CD4-positive, alpha-beta T cell (primary cell): ENCODE measurements at regions not wholly inside any gene's neighbourhood (a gene's known extent, or its start where the extent isn't known, plus 50 kb on each side); places are given as distances from the start of the nearest gene placed in this dataset.

Experiments
- ATAC-seq: fragments of 200-7000 bp; cut with Tn5 transposase; one replicate; pipeline ENCODE4 v1.10.0; 2022; ENCODE audit warnings: mild to moderate bottlenecking; ENCODE audit not compliant: poor library complexity
- CTCF ChIA-PET: fragments of 350-600 bp; sonication (Branson Sonifier 250); formaldehyde crosslinking; loops from one replicate; lab custom pipeline; 2021; ENCODE audit warnings: antibody characterized with exemption, inconsistent platforms; lab: Charles Lee
- POLR2A ChIA-PET: fragments of 350-600 bp; sonication (Branson Sonifier 250); formaldehyde crosslinking; loops from one replicate; lab custom pipeline; 2021; ENCODE audit warnings: antibody characterized with exemption, inconsistent platforms; lab: Charles Lee
- DNase-seq, 14 experiments: peaks; one replicate each; pipeline ENCODE4 v3.0.0-alpha.2; 2013 to 2020; ENCODE audit warnings: mixed read lengths in 2 of 14
- H3K27ac ChIP-seq, 2 donors: one replicate each; pipeline versions ENCODE4 v1.5.1 to v1.7.0; 2013; ENCODE audit warnings: low read length in 2 of 2, low read depth in 1 of 2, mild to moderate bottlenecking in 1 of 2
- H3K27me3 ChIP-seq, 2 experiments: 1 replicate in 1 of 2; 2 replicates in 1 of 2; pipeline versions ENCODE4 v1.6.1 to v1.7.0; 2013; ENCODE audit warnings: low read length in 2 of 2, control low read depth in 1 of 2, mild to moderate bottlenecking in 1 of 2, moderate library complexity in 1 of 2; ENCODE audit not compliant: insufficient read depth in 2 of 2, control insufficient read depth in 1 of 2
- H3K36me3 ChIP-seq: one replicate; pipeline ENCODE4 v1.6.1; 2013; ENCODE audit warnings: low read length, control low read depth; ENCODE audit not compliant: insufficient read depth
- H3K4me1 ChIP-seq: one replicate; pipeline ENCODE4 v1.6.1; 2013; ENCODE audit warnings: low read length, control low read depth; ENCODE audit not compliant: insufficient read depth
- H3K4me3 ChIP-seq: one replicate; pipeline ENCODE4 v1.5.1; 2013; ENCODE audit warnings: mild to moderate bottlenecking, low read length, moderate library complexity
- H3K9me3 ChIP-seq, 2 experiments: 1 replicate in 1 of 2; 2 replicates in 1 of 2; pipeline versions ENCODE4 v1.6.1 to v1.7.0; 2013; ENCODE audit warnings: low read length in 2 of 2, mild to moderate bottlenecking in 2 of 2, control low read depth in 1 of 2, moderate library complexity in 1 of 2; ENCODE audit not compliant: control insufficient read depth in 1 of 2, insufficient read depth in 1 of 2
- H3K27ac Mint-ChIP-seq: one replicate; pipeline ENCODE4 v1.8.0; 2020; ENCODE audit warnings: mixed read lengths
- H3K27me3 Mint-ChIP-seq: one replicate; pipeline ENCODE4 v1.8.0; 2021; ENCODE audit warnings: mixed read lengths
- H3K36me3 Mint-ChIP-seq: one replicate; pipeline ENCODE4 v1.8.0; 2021; ENCODE audit warnings: low read depth, mixed read lengths
- H3K4me1 Mint-ChIP-seq: one replicate; pipeline ENCODE4 v1.8.0; 2021; ENCODE audit warnings: low read depth, mixed read lengths
- H3K4me3 Mint-ChIP-seq: one replicate; pipeline ENCODE4 v1.8.0; 2020; ENCODE audit warnings: mild to moderate bottlenecking, mixed read lengths
- H3K9me3 Mint-ChIP-seq: one replicate; pipeline ENCODE4 v1.8.0; 2020; ENCODE audit warnings: mixed read lengths
- CTCF ChIP-seq: fragments of 200-600 bp; IDR thresholded peaks from one replicate; pipeline ENCODE4 v1.8.0; 2022; ENCODE audit warnings: antibody characterized with exemption, mild to moderate bottlenecking
- intact Hi-C, 2 experiments: fragments of 100-400 bp; cut with DNase I in 1 of 2; cut with micrococcal nuclease in 1 of 2; formaldehyde crosslinking; loops; one replicate each; pipeline versions ENCODE4 v1.15.1 to v1.9.0; 2023 to 2025; cut with DNase I, micrococcal nuclease

- ATAC-seq (no peak), DNase-seq (no peak)
- H3K4me3 Mint-ChIP-seq: no peak overlapping the region
- Histone ChIP-seq H3K9me3 (no peaks in the 10 kb centered on the region), H3K4me1 (no peaks in the 10 kb centered on the region), H3K4me3 (no peak overlapping the region), H3K27me3 (no peaks in the 10 kb centered on the region), H3K36me3 (no peaks in the 10 kb centered on the region), H3K27ac (no peak overlapping the region)
- intact Hi-C loops: loop anchor here in 1 of 2 experiments (10.0 kb wide), 1 partner anchor 216 kb away; no protein-coding TSS in a partner anchor
- no peak for TF ChIP-seq CTCF
- no peaks in the 10 kb centered on the region for H3K27me3 Mint-ChIP-seq
- POLR2A ChIA-PET: no interaction called here
- CTCF ChIA-PET: no interaction called here
- no peak overlapping the region for H3K27ac Mint-ChIP-seq
- no peaks in the 10 kb centered on the region for H3K4me1 Mint-ChIP-seq
- H3K36me3 Mint-ChIP-seq: no peaks in the 10 kb centered on the region
- H3K9me3 Mint-ChIP-seq: no peaks in the 10 kb centered on the region
These were observed 143.2 kb downstream of the FAM43A start for GRCh38 chr3:194828926-194829325.

GRCh38 chr3:194830401-194830800, 144.7 kb downstream of the FAM43A start:
- no peak for TF ChIP-seq CTCF

GRCh38 chr3:194830978-194831377, 145.3 kb downstream of the FAM43A start:
- Histone ChIP-seq H3K36me3 (no peaks in the 10 kb centered on the region), H3K9me3 (no peaks in the 10 kb centered on the region), H3K4me3 (no peak overlapping the region), H3K27me3 (no peaks in the 10 kb centered on the region), H3K27ac (no peak overlapping the region), H3K4me1 (no peaks in the 10 kb centered on the region)
- ChIA-PET POLR2A (no interaction called here), CTCF (no interaction called here)
- Mint-ChIP-seq H3K9me3 (no peaks in the 10 kb centered on the region), H3K27ac (no peak overlapping the region), H3K36me3 (no peaks in the 10 kb centered on the region), H3K27me3 (no peaks in the 10 kb centered on the region), H3K4me3 (no peak overlapping the region), H3K4me1 (no peaks in the 10 kb centered on the region)
- no peak for ATAC-seq
- TF ChIP-seq CTCF: no peak
- intact Hi-C loops: no loop called here
- no peak for DNase-seq

More at GRCh38 chr3:194830401-194830800, 144.7 kb downstream of the FAM43A start:
- no peak for DNase-seq
- no peak overlapping the region for H3K27ac ChIP-seq
- CTCF ChIA-PET: no interaction called here
- Mint-ChIP-seq H3K4me1 (no peaks in the 10 kb centered on the region), H3K27me3 (no peaks in the 10 kb centered on the region), H3K9me3 (no peaks in the 10 kb centered on the region), H3K27ac (no peak overlapping the region), H3K36me3 (no peaks in the 10 kb centered on the region), H3K4me3 (no peak overlapping the region)
- ATAC-seq: no peak
- intact Hi-C loops: no loop called here
- H3K9me3 ChIP-seq: no peaks in the 10 kb centered on the region
- H3K4me3 ChIP-seq: no peak overlapping the region
- POLR2A ChIA-PET: no interaction called here
- no peaks in the 10 kb centered on the region for H3K36me3 ChIP-seq
- H3K4me1 ChIP-seq: no peaks in the 10 kb centered on the region
- no peaks in the 10 kb centered on the region for H3K27me3 ChIP-seq
